Stomach (tissue), 4 donors: ENCODE measurements at regions not wholly inside any gene's neighbourhood (a gene's known extent, or its start where the extent isn't known, plus 50 kb on each side); places are given as distances from the start of the nearest gene placed in this dataset.
"Not testable (repeated sequence)": the region's sequence is repeated elsewhere in the genome, so short reads cannot be mapped to it uniquely, and the experiment has no call there.

Experiments
- POLR2AphosphoS5 ChIP-seq, 3 donors: sonication (generic); formaldehyde crosslinking; IDR thresholded peaks; one replicate each; pipeline ENCODE4 v1.6.1; 2016; ENCODE audit warnings: antibody characterized with exemption in 3 of 3
- TF ChIP-seq, protein P1 (sequence below), 7 experiments: fragments of 450-650 bp in 4 of 7; fragments of 200-600 bp in 3 of 7; sonication (generic) in 3 of 7; IDR thresholded peaks; one replicate each; pipeline ENCODE4 v1.5.1; 2016 to 2019; ENCODE audit warnings: antibody characterized with exemption in 7 of 7, control low read depth in 2 of 7, mild to moderate bottlenecking in 1 of 7

DNA sequence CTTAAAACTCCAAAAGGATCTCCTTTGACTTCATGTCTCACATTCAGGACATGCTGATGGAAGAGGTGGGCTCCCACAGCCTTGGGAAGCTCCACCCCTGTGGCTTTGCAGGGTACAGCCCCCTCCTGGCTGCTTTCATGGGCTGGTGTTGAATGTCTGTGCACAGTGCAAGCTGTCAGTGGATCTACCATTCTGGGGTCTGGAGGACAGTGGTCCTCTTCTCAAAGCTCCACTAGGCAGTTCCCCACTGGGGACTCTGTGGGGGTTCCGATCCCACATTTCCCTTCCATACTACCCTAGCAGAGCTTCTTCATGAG, 150.2 kb upstream of the FBXL17 start:
- TF ChIP-seq, protein P1, sequence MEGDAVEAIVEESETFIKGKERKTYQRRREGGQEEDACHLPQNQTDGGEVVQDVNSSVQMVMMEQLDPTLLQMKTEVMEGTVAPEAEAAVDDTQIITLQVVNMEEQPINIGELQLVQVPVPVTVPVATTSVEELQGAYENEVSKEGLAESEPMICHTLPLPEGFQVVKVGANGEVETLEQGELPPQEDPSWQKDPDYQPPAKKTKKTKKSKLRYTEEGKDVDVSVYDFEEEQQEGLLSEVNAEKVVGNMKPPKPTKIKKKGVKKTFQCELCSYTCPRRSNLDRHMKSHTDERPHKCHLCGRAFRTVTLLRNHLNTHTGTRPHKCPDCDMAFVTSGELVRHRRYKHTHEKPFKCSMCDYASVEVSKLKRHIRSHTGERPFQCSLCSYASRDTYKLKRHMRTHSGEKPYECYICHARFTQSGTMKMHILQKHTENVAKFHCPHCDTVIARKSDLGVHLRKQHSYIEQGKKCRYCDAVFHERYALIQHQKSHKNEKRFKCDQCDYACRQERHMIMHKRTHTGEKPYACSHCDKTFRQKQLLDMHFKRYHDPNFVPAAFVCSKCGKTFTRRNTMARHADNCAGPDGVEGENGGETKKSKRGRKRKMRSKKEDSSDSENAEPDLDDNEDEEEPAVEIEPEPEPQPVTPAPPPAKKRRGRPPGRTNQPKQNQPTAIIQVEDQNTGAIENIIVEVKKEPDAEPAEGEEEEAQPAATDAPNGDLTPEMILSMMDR (IDR thresholded peaks at IDR 0.05): not testable (repeated sequence)
- TF ChIP-seq POLR2AphosphoS5 (IDR thresholded peaks at IDR 0.05): not testable (repeated sequence)
